H1 (cell line): ENCODE measurements at regions not wholly inside any gene's neighbourhood (a gene's known extent, or its start where the extent isn't known, plus 50 kb on each side); places are given as distances from the start of the nearest gene placed in this dataset.

Experiments
- CTCF ChIA-PET: fragments of 300-600 bp; sonication (Branson Sonifier 250); formaldehyde crosslinking; loops from one replicate; lab custom pipeline; 2021; ENCODE audit not compliant: partially characterized antibody; lab: Charles Lee
- POLR2A ChIA-PET: fragments of 300-600 bp; sonication (Branson Sonifier 250); formaldehyde crosslinking; loops from one replicate; lab custom pipeline; 2021; ENCODE audit warnings: inconsistent platforms; ENCODE audit not compliant: partially characterized antibody; lab: Charles Lee
- DNase-seq, 2 experiments: peaks; one replicate each; pipeline versions ENCODE4 v3.0.0 to v3.0.0-alpha.2; 2010 to 2022; ENCODE audit warnings: low spot score in 2 of 2, low read depth in 1 of 2, mixed read lengths in 1 of 2
- FAIRE-seq: peaks from 2 replicates; lab custom pipeline; 2011; peaks lifted over from hg19 to GRCh38; lab: Jason Lieb, UNC
- H2AFZ ChIP-seq: 2 replicates; pipeline ENCODE4 v1.8.1; 2012; ENCODE audit warnings: low read length, inconsistent platforms
- H2AK5ac ChIP-seq: 2 replicates; pipeline ENCODE4 v1.6.1; 2013; ENCODE audit warnings: low read depth, low read length
- H2BK120ac ChIP-seq: replicated peaks from 2 replicates; pipeline ENCODE3; 2013; ENCODE audit warnings: low read depth, low read length, inconsistent platforms
- H2BK12ac ChIP-seq: 2 replicates; pipeline ENCODE4 v1.6.1; 2013; ENCODE audit warnings: low read depth, low read length
- H2BK15ac ChIP-seq: 2 replicates; pipeline ENCODE4 v1.6.1; 2013; ENCODE audit warnings: low read length
- H2BK20ac ChIP-seq: 2 replicates; pipeline ENCODE4 v1.6.1; 2013; ENCODE audit warnings: low read length
- H2BK5ac ChIP-seq: 2 replicates; pipeline ENCODE4 v1.6.1; 2013; ENCODE audit warnings: low read depth, low read length
- H3K14ac ChIP-seq: 2 replicates; pipeline ENCODE4 v1.6.1; 2013; ENCODE audit warnings: inconsistent platforms; ENCODE audit not compliant: insufficient read length
- H3K18ac ChIP-seq: 2 replicates; pipeline ENCODE4 v1.6.1; 2013; ENCODE audit warnings: low read length; ENCODE audit errors: extremely low read depth
- H3K23ac ChIP-seq: 2 replicates; pipeline ENCODE4 v1.6.1; 2013; ENCODE audit warnings: inconsistent platforms; ENCODE audit not compliant: insufficient read length
- H3K23me2 ChIP-seq: 2 replicates; pipeline ENCODE4 v1.6.1; 2013; ENCODE audit warnings: low read depth, low read length
- H3K27ac ChIP-seq: 2 replicates; pipeline ENCODE4 v1.6.1; 2011; ENCODE audit warnings: low read depth, low read length, inconsistent platforms
- H3K27me3 ChIP-seq, 4 experiments: replicated peaks in 1 of 4; 1 replicate in 1 of 4; 2 replicates in 3 of 4; pipeline versions ENCODE4 v1.6.1 to v1.8.1; 2011 to 2013; ENCODE audit warnings: low read length in 3 of 4, mild to moderate bottlenecking in 3 of 4, inconsistent platforms in 2 of 4, mixed read lengths in 2 of 4, moderate library complexity in 1 of 4; ENCODE audit not compliant: control insufficient read depth in 3 of 4, insufficient read depth in 3 of 4; ENCODE audit errors: extremely low read depth in 1 of 4
- H3K36me3 ChIP-seq, 4 experiments: 2 replicates each; pipeline versions ENCODE4 v1.6.1 to v1.8.1; 2011 to 2013; ENCODE audit warnings: mild to moderate bottlenecking in 4 of 4, low read length in 3 of 4, moderate library complexity in 2 of 4, control low read depth in 1 of 4, inconsistent platforms in 1 of 4; ENCODE audit not compliant: insufficient read depth in 4 of 4, control insufficient read depth in 2 of 4
- H3K4ac ChIP-seq: replicated peaks from 2 replicates; pipeline ENCODE3; 2013; ENCODE audit warnings: low read length, low read depth, mixed read lengths, inconsistent platforms; ENCODE audit not compliant: insufficient read length
- H3K4me1 ChIP-seq, 4 experiments: replicated peaks in 1 of 4; 1 replicate in 1 of 4; 2 replicates in 3 of 4; pipeline versions ENCODE4 v1.6.1 to v1.8.1; 2011 to 2013; ENCODE audit warnings: low read length in 3 of 4, inconsistent platforms in 2 of 4, mixed read lengths in 1 of 4; ENCODE audit not compliant: insufficient read depth in 4 of 4, control insufficient read depth in 3 of 4
- H3K4me2 ChIP-seq, 2 experiments: 2 replicates each; pipeline versions ENCODE4 v1.6.1 to v1.8.1; 2011 to 2013; ENCODE audit warnings: low read depth in 2 of 2, low read length in 2 of 2, control low read depth in 1 of 2, inconsistent platforms in 1 of 2, mild to moderate bottlenecking in 1 of 2; ENCODE audit not compliant: insufficient read depth in 1 of 2
- H3K4me3 ChIP-seq, 4 experiments: fragments of 200-600, 300-600 bp in 1 of 4; sonication (generic), shearing (Covaris generic), sonication (Bioruptor Twin) in 1 of 4; 2 replicates each; pipeline versions ENCODE4 v1.5.1 to v1.8.1; 2011 to 2016; ENCODE audit warnings: low read length in 4 of 4, low read depth in 3 of 4, control low read depth in 2 of 4, inconsistent platforms in 2 of 4, mild to moderate bottlenecking in 2 of 4, mixed read lengths in 1 of 4, moderate library complexity in 1 of 4; ENCODE audit not compliant: insufficient read depth in 2 of 4; ENCODE audit errors: extremely low read depth in 1 of 4
- H3K56ac ChIP-seq: replicated peaks from 2 replicates; pipeline ENCODE3; 2013; ENCODE audit warnings: low read depth, mild to moderate bottlenecking, mixed read lengths, low read length, inconsistent platforms; ENCODE audit not compliant: insufficient read length
- H3K79me1 ChIP-seq: 2 replicates; pipeline ENCODE4 v1.6.1; 2013; ENCODE audit warnings: low read depth, low read length, control low read depth
- H3K79me2 ChIP-seq, 2 experiments: 2 replicates each; pipeline versions ENCODE4 v1.6.1 to v1.8.1; 2012 to 2013; ENCODE audit warnings: low read length in 2 of 2, mild to moderate bottlenecking in 2 of 2, inconsistent platforms in 1 of 2; ENCODE audit not compliant: insufficient read depth in 2 of 2, control insufficient read depth in 1 of 2
- H3K9ac ChIP-seq, 4 experiments: replicated peaks in 1 of 4; 1 replicate in 1 of 4; 2 replicates in 3 of 4; pipeline versions ENCODE4 v1.6.1 to v1.8.1; 2011 to 2013; ENCODE audit warnings: low read depth in 3 of 4, low read length in 3 of 4, control low read depth in 2 of 4, mild to moderate bottlenecking in 2 of 4, moderate library complexity in 2 of 4, inconsistent platforms in 1 of 4; ENCODE audit errors: extremely low read depth in 1 of 4
- H3K9me3 ChIP-seq, 2 experiments: 2 replicates each; pipeline versions ENCODE4 v1.6.1 to v1.8.1; 2012 to 2013; ENCODE audit warnings: mild to moderate bottlenecking in 2 of 2, moderate library complexity in 2 of 2, control low read depth in 1 of 2, inconsistent platforms in 1 of 2, low read depth in 1 of 2, low read length in 1 of 2, mixed read lengths in 1 of 2; ENCODE audit not compliant: insufficient read depth in 2 of 2
- H4K20me1 ChIP-seq, 2 experiments: replicated peaks in 1 of 2; 2 replicates each; pipeline versions ENCODE3 to v1.8.1; 2011 to 2013; ENCODE audit warnings: inconsistent platforms in 2 of 2, low read length in 2 of 2, mild to moderate bottlenecking in 1 of 2; ENCODE audit not compliant: insufficient read depth in 2 of 2, control insufficient read depth in 1 of 2
- H4K5ac ChIP-seq: 2 replicates; pipeline ENCODE4 v1.6.1; 2013; ENCODE audit warnings: low read length, low read depth, mixed read lengths, inconsistent platforms; ENCODE audit not compliant: insufficient read length
- H4K8ac ChIP-seq: 2 replicates; pipeline ENCODE4 v1.8.0; 2013; ENCODE audit warnings: mild to moderate bottlenecking, moderate library complexity, low read length, inconsistent platforms; ENCODE audit not compliant: insufficient read depth; ENCODE audit errors: extremely low read depth
- H4K91ac ChIP-seq: replicated peaks from 2 replicates; pipeline ENCODE3; 2013; ENCODE audit warnings: low read length, mixed read lengths, inconsistent platforms; ENCODE audit not compliant: insufficient read length
- CREB1 ChIP-seq: IDR thresholded peaks from 2 replicates; pipeline ENCODE4 v1.6.1; 2012; ENCODE audit warnings: inconsistent platforms
- NANOG ChIP-seq: IDR thresholded peaks from 2 replicates; pipeline ENCODE4 v1.6.1; 2011; ENCODE audit warnings: low read length, low read depth, mild to moderate bottlenecking, inconsistent platforms; ENCODE audit not compliant: insufficient read depth, poor library complexity, severe bottlenecking
- WGBS, 2 experiments: shearing (Covaris generic) in 1 of 2; methylation state at CpG; one replicate each; pipeline versions ENCODE4 v1.1.6 to v1.1.7; 2013 to 2015; ENCODE audit warnings: low lambda C conversion rate in 2 of 2, mixed read lengths in 2 of 2, inconsistent platforms in 1 of 2, low coverage in 1 of 2, missing lambda C conversion rate in 1 of 2; ENCODE audit not compliant: insufficient replicate concordance in 2 of 2, insufficient coverage in 1 of 2, insufficient read length in 1 of 2; ENCODE audit errors: extremely low coverage in 1 of 2, missing lambda C conversion rate in 1 of 2; 5-methylcytosine and 5-hydroxymethylcytosine counted together

DNA sequence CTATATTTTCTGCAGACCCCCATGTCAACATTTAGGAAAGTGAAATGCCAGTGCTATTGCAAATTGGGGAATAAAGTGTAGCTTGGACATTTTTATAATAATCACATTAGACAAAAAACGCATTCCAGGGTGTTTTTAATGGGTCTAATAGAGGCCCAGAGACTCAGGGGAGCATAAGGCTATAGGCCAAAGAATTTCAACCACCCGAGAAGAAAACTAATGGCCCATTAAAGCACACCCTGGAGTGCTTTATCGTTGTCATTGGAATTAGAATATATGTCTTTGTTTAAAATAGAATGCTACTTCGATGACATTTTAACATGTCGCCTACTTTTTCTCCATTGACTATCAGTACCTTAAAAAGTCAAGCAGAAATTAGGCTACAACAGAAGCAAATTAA, 414.1 kb upstream of the CDH8 start:
- POLR2A ChIA-PET: no interaction called here
- FAIRE-seq: no peak
- 30% methylated on average over 5 of the region's 5 CpGs; no CpG with 5 or more reads in 1 of the 2 experiments for WGBS, 2 experiments
- Histone ChIP-seq H2BK120ac (no peak overlapping the region), H2AFZ (no peak overlapping the region), H3K27me3 (no peaks in the 10 kb centered on the region), H3K23me2 (no peaks in the 10 kb centered on the region), H4K20me1 (no peaks in the 10 kb centered on the region), H3K79me2 (no peaks in the 10 kb centered on the region), H4K91ac (no peak overlapping the region), H2BK5ac (no peak overlapping the region), H3K27ac (no peak overlapping the region), H2AK5ac (no peak overlapping the region), H3K4me2 (no peak overlapping the region; a peak in 1 of 4 replicates), H3K4ac (no peak overlapping the region), H3K79me1 (no peaks in the 10 kb centered on the region), H3K56ac (no peak overlapping the region), H2BK15ac (no peak overlapping the region), H3K23ac (no peak overlapping the region), H4K8ac (no peak overlapping the region), H2BK20ac (no peak overlapping the region), H3K9me3 (no peaks in the 10 kb centered on the region), H3K4me3 (no peak overlapping the region), H3K18ac (no peak overlapping the region), H4K5ac (no peak overlapping the region), H3K14ac (no peak overlapping the region), H2BK12ac (no peak overlapping the region), H3K9ac (no peak overlapping the region), H3K36me3 (no peaks in the 10 kb centered on the region), H3K4me1 (no peaks in the 10 kb centered on the region)
- CTCF ChIA-PET: no interaction called here
- TF ChIP-seq NANOG (peak; percentile 79), CREB1 (no peak)
- peak in 1 of 2 experiments; percentile 1 for DNase-seq
